Stimulated activated CD4-positive, alpha-beta T cell treated with anti-CD3 and anti-CD28 coated beads, Interleukin-15, amount 100 ng/mL, for 1 hour (primary cell): ENCODE measurements at regions not wholly inside any gene's neighbourhood (a gene's known extent, or its start where the extent isn't known, plus 50 kb on each side); places are given as distances from the start of the nearest gene placed in this dataset.
"Not testable (repeated sequence)": the region's sequence is repeated elsewhere in the genome, so short reads cannot be mapped to it uniquely, and the experiment has no call there.

Source experiments
- DNase-seq, 2 donors: peaks; one replicate each; pipeline ENCODE4 v3.0.0-alpha.2; 2020; ENCODE audit warnings: low read depth in 1 of 2, low spot score in 1 of 2

- DNase-seq: no peak
Observed at GRCh38 chr5:159807586-159807985, 108.7 kb upstream of the ADRA1B start.

GRCh38 chr5:159811712-159812111 lies 104.6 kb upstream of the ADRA1B start:
- DNase-seq: no peak

- not testable (repeated sequence) for DNase-seq
Observed at GRCh38 chr5:159812759-159813158, 103.5 kb upstream of the ADRA1B start.

- no peak for DNase-seq
Observed at GRCh38 chr5:159814222-159814621, 102.1 kb upstream of the ADRA1B start.

GRCh38 chr5:159814805-159815585 lies 101.3 kb upstream of the ADRA1B start:
- no peak for DNase-seq

- DNase-seq: no peak
Observed at GRCh38 chr5:159817262-159818029, 98.8 kb upstream of the ADRA1B start.

- no peak for DNase-seq
Observed at GRCh38 chr5:159819591-159820411, 96.5 kb upstream of the ADRA1B start.

GRCh38 chr5:159820692-159821091 lies 95.6 kb upstream of the ADRA1B start:
- no peak for DNase-seq

GRCh38 chr5:159821461-159821940 lies 94.8 kb upstream of the ADRA1B start:
- DNase-seq: no peak

GRCh38 chr5:159824188-159825161 lies 91.8 kb upstream of the ADRA1B start:
- DNase-seq: no peak

GRCh38 chr5:159825551-159826051 lies 90.7 kb upstream of the ADRA1B start:
- no peak for DNase-seq

- no peak for DNase-seq
Observed at GRCh38 chr5:159826351-159827214, 89.7 kb upstream of the ADRA1B start.

- DNase-seq: no peak
Observed at GRCh38 chr5:159827861-159828260, 88.4 kb upstream of the ADRA1B start.

GRCh38 chr5:159832073-159832472 lies 84.2 kb upstream of the ADRA1B start:
- DNase-seq: no peak

- DNase-seq: no peak
Observed at GRCh38 chr5:159833088-159833487, 83.2 kb upstream of the ADRA1B start.

GRCh38 chr5:159833846-159834245 lies 82.4 kb upstream of the ADRA1B start:
- DNase-seq: no peak

GRCh38 chr5:159835548-159835947 lies 80.7 kb upstream of the ADRA1B start:
- DNase-seq: no peak

GRCh38 chr5:159836691-159837090 lies 79.6 kb upstream of the ADRA1B start:
- no peak for DNase-seq

GRCh38 chr5:159837860-159838259 lies 78.4 kb upstream of the ADRA1B start:
- DNase-seq: no peak
